Testis (tissue), 2 donors: ENCODE measurements at regions not wholly inside any gene's neighbourhood (a gene's known extent, or its start where the extent isn't known, plus 50 kb on each side); places are given as distances from the start of the nearest gene placed in this dataset.

ENCODE experiments used
- DNase-seq: peaks from one replicate; pipeline ENCODE4 v3.0.0-alpha.2; 2019
- H3K27ac ChIP-seq, 2 donors: fragments of 200-600 bp; sonication (generic); one replicate each; pipeline ENCODE4 v1.5.1; 2019
- H3K27me3 ChIP-seq: fragments of 200-600 bp; sonication (generic); one replicate; pipeline ENCODE4 v1.5.1; 2019
- H3K36me3 ChIP-seq: fragments of 200-600 bp; sonication (generic); one replicate; pipeline ENCODE4 v1.5.1; 2017; ENCODE audit warnings: low read depth; ENCODE audit errors: missing control alignments
- H3K4me1 ChIP-seq: fragments of 200-600 bp; sonication (generic); one replicate; pipeline ENCODE4 v1.5.1; 2019
- H3K4me3 ChIP-seq, 2 donors: fragments of 200-600 bp; sonication (generic); one replicate each; pipeline ENCODE4 v1.5.1; 2017 to 2019
- H3K9me3 ChIP-seq: fragments of 200-600 bp; sonication (generic); one replicate; pipeline ENCODE4 v1.5.1; 2017
- CTCF ChIP-seq, 3 experiments: fragments of 450-650 bp in 2 of 3; fragments of 200-600 bp in 1 of 3; sonication (generic) in 1 of 3; IDR thresholded peaks; one replicate each; pipeline ENCODE4 v1.5.1; 2016 to 2019; ENCODE audit warnings: antibody characterized with exemption in 3 of 3, mild to moderate bottlenecking in 2 of 3, moderate library complexity in 1 of 3
- POLR2A ChIP-seq: fragments of 450-650 bp; IDR thresholded peaks from one replicate; pipeline ENCODE4 v1.6.1; 2017; ENCODE audit warnings: antibody characterized with exemption, mild to moderate bottlenecking, moderate library complexity
- WGBS, 2 donors: methylation state at CpG; one replicate each; pipeline ENCODE4 v1.1.5; 2018; 5-methylcytosine and 5-hydroxymethylcytosine counted together
- intact Hi-C: fragments of 100-400 bp; cut with DNase I; formaldehyde crosslinking; loops from one replicate; pipeline ENCODE4 v1.15.1; 2023; ENCODE audit warnings: low total_unique reads

GRCh38 chr14:47976139-47976538, 300.7 kb upstream of the MDGA2 start:
- TF ChIP-seq POLR2A, result no peak
- no peak for TF ChIP-seq CTCF (IDR thresholded peaks at IDR 0.05)
- WGBS, 2 donors, result 80 to 88% methylated on average over 2 of the region's 2 CpGs
- Histone ChIP-seq H3K4me3 (no peak overlapping the region), H3K4me1 (no peaks in the 10 kb centered on the region), H3K9me3 (no peaks in the 10 kb centered on the region), H3K36me3 (no peaks in the 10 kb centered on the region), H3K27ac (no peak overlapping the region), H3K27me3 (no peaks in the 10 kb centered on the region)
- intact Hi-C loops, result no loop called here
- DNase-seq, result no peak

- Histone ChIP-seq H3K27ac (no peak overlapping the region), H3K9me3 (no peaks in the 10 kb centered on the region), H3K4me1 (no peaks in the 10 kb centered on the region), H3K36me3 (no peaks in the 10 kb centered on the region), H3K4me3 (no peak overlapping the region), H3K27me3 (no peaks in the 10 kb centered on the region)
- DNase-seq, result no peak
- TF ChIP-seq CTCF (IDR thresholded peaks at IDR 0.05) (no peak), POLR2A (no peak)
- intact Hi-C loops, result no loop called here
- WGBS, 2 donors, result 45 to 69% methylated on average over 2 of the region's 2 CpGs
Measured at GRCh38 chr14:47966076-47966810, 290.8 kb upstream of the MDGA2 start.

GRCh38 chr14:47961634-47962033, 286.2 kb upstream of the MDGA2 start:
- DNase-seq, result no peak
- Histone ChIP-seq H3K27ac (no peak overlapping the region), H3K27me3 (no peaks in the 10 kb centered on the region), H3K9me3 (no peaks in the 10 kb centered on the region), H3K4me3 (no peak overlapping the region), H3K36me3 (no peaks in the 10 kb centered on the region), H3K4me1 (no peaks in the 10 kb centered on the region)
- intact Hi-C loops, result no loop called here
- WGBS, 2 donors, result 83 to 85% methylated on average over 3 of the region's 3 CpGs
- TF ChIP-seq CTCF (IDR thresholded peaks at IDR 0.05), result no peak
- no peak for TF ChIP-seq POLR2A

GRCh38 chr14:47959740-47960139, 284.3 kb upstream of the MDGA2 start:
- intact Hi-C loops, result no loop called here
- TF ChIP-seq POLR2A, result no peak
- 34 to 51% methylated on average over 2 of the region's 2 CpGs for WGBS, 2 donors

GRCh38 chr14:47949006-47949405, 273.6 kb upstream of the MDGA2 start:
- peak; percentile 40 for DNase-seq
- no peak overlapping the region for H3K27ac ChIP-seq
- 43 to 61% methylated on average over 6 of the region's 6 CpGs for WGBS, 2 donors
- no peaks in the 10 kb centered on the region for H3K4me1 ChIP-seq
- H3K9me3 ChIP-seq, result no peaks in the 10 kb centered on the region
- TF ChIP-seq CTCF (IDR thresholded peaks at IDR 0.05), result no peak
- no peak for TF ChIP-seq POLR2A
- peak overlapping the region in 1 of 2 donors; percentile 7 for H3K4me3 ChIP-seq
- no peaks in the 10 kb centered on the region for H3K27me3 ChIP-seq
- H3K36me3 ChIP-seq, result no peaks in the 10 kb centered on the region
- intact Hi-C loops, result no loop called here

More at GRCh38 chr14:47959740-47960139, 284.3 kb upstream of the MDGA2 start:
- H3K4me3 ChIP-seq, result no peak overlapping the region
- no peaks in the 10 kb centered on the region for H3K9me3 ChIP-seq
- H3K4me1 ChIP-seq, result no peaks in the 10 kb centered on the region
- no peak overlapping the region for H3K27ac ChIP-seq
- no peaks in the 10 kb centered on the region for H3K36me3 ChIP-seq
- no peaks in the 10 kb centered on the region for H3K27me3 ChIP-seq
- DNase-seq, result no peak
